AG04450 (cell line): ENCODE measurements at regions not wholly inside any gene's neighbourhood (a gene's known extent, or its start where the extent isn't known, plus 50 kb on each side); places are given as distances from the start of the nearest gene placed in this dataset.

Experiments
- CTCF ChIA-PET: fragments of 300-600, 350-600 bp; formaldehyde crosslinking; extraction: SDS; loops from one replicate; lab custom pipeline; 2022; ENCODE audit warnings: antibody characterized with exemption, inconsistent platforms; lab: Charles Lee
- POLR2A ChIA-PET: fragments of 350-600 bp; formaldehyde crosslinking; extraction: SDS; loops from one replicate; lab custom pipeline; 2021; ENCODE audit warnings: antibody characterized with exemption, inconsistent platforms; lab: Yijun Ruan, JAX
- DNase-seq: peaks from one replicate; pipeline ENCODE4 v3.0.0-alpha.2; 2011; ENCODE audit warnings: low read depth, low spot score
- H3K27ac ChIP-seq: one replicate; pipeline ENCODE4 v1.5.1; 2012; ENCODE audit warnings: low read depth, low read length, control low read depth
- H3K27me3 ChIP-seq: one replicate; pipeline ENCODE4 v1.6.0; 2012; ENCODE audit warnings: low read length; ENCODE audit not compliant: control insufficient read depth, insufficient read depth
- H3K4me3 ChIP-seq: 2 replicates; pipeline ENCODE4 v1.5.1; 2011; ENCODE audit warnings: mild to moderate bottlenecking, low read depth, low read length, control low read depth
- H3K9me3 ChIP-seq: 2 replicates; pipeline ENCODE4 v1.5.1; 2012; ENCODE audit warnings: low read length; ENCODE audit not compliant: control insufficient read depth, insufficient read depth
- CTCF ChIP-seq: IDR thresholded peaks from 2 replicates; pipeline ENCODE4 v1.5.1; 2011; ENCODE audit warnings: low read depth, low read length, control low read depth, inconsistent platforms

GRCh38 chr12:89943463-89943862 is 234.8 kb upstream of the ATP2B1 start:
- no peaks in the 10 kb centered on the region for H3K27me3 ChIP-seq
- no peak for DNase-seq
- H3K4me3 ChIP-seq, result no peak overlapping the region
- no peak overlapping the region for H3K27ac ChIP-seq
- ChIA-PET POLR2A (no interaction called here), CTCF (interaction anchor here (0.6 kb wide), 1 partner anchor 175 kb away, joined by 3 read pairs; no protein-coding TSS in a partner anchor)
- TF ChIP-seq CTCF, result no peak
- H3K9me3 ChIP-seq, result no peaks in the 10 kb centered on the region

GRCh38 chr12:89941436-89941835 is 232.8 kb upstream of the ATP2B1 start:
- H3K27me3 ChIP-seq, result no peaks in the 10 kb centered on the region
- H3K4me3 ChIP-seq, result no peak overlapping the region
- ChIA-PET CTCF (no interaction called here), POLR2A (no interaction called here)
- TF ChIP-seq CTCF, result no peak
- no peak for DNase-seq
- H3K9me3 ChIP-seq, result no peaks in the 10 kb centered on the region
- H3K27ac ChIP-seq, result no peak overlapping the region

GRCh38 chr12:89939522-89940215 is 231.0 kb upstream of the ATP2B1 start:
- TF ChIP-seq CTCF, result no peak
- no peak for DNase-seq
- no peaks in the 10 kb centered on the region for H3K9me3 ChIP-seq
- no peak overlapping the region for H3K4me3 ChIP-seq
- H3K27me3 ChIP-seq, result no peaks in the 10 kb centered on the region
- POLR2A ChIA-PET, result no interaction called here
- no peak overlapping the region for H3K27ac ChIP-seq
- CTCF ChIA-PET, result no interaction called here

- ChIA-PET CTCF (no interaction called here), POLR2A (no interaction called here)
- Histone ChIP-seq H3K27ac (no peak overlapping the region), H3K27me3 (no peaks in the 10 kb centered on the region), H3K4me3 (no peak overlapping the region), H3K9me3 (no peaks in the 10 kb centered on the region)
- no peak for TF ChIP-seq CTCF
- no peak for DNase-seq
These were observed 228.0 kb upstream of the ATP2B1 start for GRCh38 chr12:89936631-89937030.

- no peak for TF ChIP-seq CTCF
- Histone ChIP-seq H3K27ac (no peak overlapping the region), H3K4me3 (no peak overlapping the region), H3K9me3 (no peaks in the 10 kb centered on the region), H3K27me3 (no peaks in the 10 kb centered on the region)
- ChIA-PET CTCF (no interaction called here), POLR2A (no interaction called here)
- DNase-seq, result no peak
These were observed 227.2 kb upstream of the ATP2B1 start for GRCh38 chr12:89935850-89936249.
